HG03571 (cell line): ENCODE measurements at regions not wholly inside any gene's neighbourhood (a gene's known extent, or its start where the extent isn't known, plus 50 kb on each side); places are given as distances from the start of the nearest gene placed in this dataset.
"Not testable (repeated sequence)": the region's sequence is repeated elsewhere in the genome, so short reads cannot be mapped to it uniquely, and the experiment has no call there.

Experiments
- ATAC-seq: cut with Tn5 transposase; IDR thresholded peaks from one replicate; pipeline ENCODE4 v1.9.1; 2021; ENCODE audit not compliant: unreplicated experiment

DNA sequence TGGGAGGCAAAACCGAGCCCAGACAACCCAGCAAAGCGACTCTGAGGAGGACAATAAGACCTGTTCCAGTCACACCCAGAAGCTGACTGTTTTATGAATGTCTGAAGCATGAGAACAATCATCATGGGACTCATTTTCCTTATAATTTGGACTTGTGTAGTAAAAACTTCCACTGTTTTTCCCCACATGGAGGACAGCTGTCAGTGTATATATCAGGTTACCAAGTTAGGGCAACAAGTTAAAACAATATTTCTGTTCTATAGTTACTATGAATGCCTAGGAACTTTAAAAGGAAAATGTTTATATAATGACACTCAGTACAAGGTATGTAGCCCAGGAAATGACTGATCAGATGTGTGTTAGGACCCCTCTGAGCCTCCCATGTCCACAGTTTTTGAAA lies 528.2 kb upstream of the TSPY4 start:
- ATAC-seq: no peak

DNA sequence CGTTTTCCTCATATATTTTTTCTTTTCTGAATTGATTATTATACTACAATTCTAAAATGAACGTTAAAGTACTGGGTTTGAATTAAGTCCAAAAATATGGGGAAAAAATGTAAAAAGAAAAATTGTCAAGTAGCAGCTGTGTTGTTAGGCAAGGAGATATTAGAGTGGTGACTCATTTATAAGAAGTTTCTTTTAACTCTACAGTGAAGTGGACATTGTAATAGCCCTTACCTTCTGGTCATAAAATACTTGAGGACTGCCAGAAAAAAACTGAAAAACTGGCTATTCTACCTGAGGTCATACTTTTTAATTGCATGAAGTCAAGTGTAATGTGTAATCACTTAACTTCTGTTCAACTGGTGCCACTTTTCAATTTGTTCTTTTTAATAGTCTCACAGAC lies 523.1 kb upstream of the TSPY4 start:
- no peak for ATAC-seq

- no peak for ATAC-seq
Observed at GRCh38 chrY:8815616-8816015, 521.6 kb upstream of the TSPY4 start.

DNA sequence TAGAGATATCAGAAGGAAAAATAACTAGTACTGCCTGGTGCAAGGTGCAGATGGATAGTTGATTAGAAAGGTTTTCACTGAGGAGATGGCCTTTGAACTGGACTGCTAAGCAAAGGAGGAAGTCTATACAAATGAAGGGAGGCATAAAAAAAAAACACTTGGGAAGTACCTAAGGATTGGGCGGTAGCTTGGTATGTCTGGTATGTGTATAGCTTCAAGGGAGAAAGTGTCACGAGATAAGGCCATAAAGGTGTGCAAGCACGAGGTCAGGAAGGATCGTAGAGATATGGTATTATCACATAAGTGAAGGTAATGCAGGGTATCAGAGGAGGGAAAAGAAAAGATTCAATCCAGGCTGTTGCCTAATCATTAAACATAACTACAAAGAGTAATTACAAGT lies 517.2 kb upstream of the TSPY4 start:
- no peak for ATAC-seq

GRCh38 chrY:8821106-8821505 lies 516.2 kb upstream of the TSPY4 start:
- no peak for ATAC-seq

DNA sequence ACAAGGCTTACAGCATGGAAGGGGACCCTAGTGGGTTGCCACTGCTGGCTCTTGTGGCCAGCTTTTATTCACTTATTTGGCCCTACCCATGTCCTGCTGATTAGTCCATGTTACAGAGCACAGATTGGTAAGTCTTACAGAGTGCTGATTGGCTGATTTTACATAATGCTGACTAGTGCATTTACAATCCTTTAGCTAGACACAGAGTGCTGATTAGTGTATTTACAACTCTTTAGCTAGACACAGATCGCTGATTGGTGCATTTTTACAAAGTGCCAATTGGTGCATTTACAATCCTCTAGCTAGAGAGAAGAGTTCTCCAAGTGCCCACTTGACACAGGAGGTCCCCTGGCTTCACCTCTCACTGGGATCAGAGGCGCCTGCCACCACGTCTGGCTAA lies 485.0 kb upstream of the TSPY4 start:
- no peak for ATAC-seq

- no peak for ATAC-seq
Observed at GRCh38 chrY:8888371-8888770, 448.9 kb upstream of the TSPY4 start.

DNA sequence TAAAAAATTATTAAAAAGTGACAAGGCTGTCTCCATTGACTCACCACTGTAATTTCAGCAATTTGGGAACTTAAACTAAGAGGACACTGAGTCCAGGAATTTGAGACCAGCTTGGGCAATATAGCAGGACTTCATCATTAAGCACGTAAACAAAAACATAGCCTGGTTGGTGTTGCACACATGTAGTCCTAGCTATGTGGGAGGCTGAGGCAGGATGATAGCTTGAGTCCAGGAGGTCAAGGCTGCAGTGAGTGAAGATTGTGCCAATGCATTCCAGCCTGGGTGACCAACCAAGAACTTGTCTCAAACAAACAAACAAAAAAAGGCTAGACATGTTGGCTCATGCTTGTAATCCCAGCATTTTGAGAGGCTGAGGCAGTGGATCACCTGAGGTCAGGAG lies 439.4 kb upstream of the TSPY4 start:
- no peak for ATAC-seq

DNA sequence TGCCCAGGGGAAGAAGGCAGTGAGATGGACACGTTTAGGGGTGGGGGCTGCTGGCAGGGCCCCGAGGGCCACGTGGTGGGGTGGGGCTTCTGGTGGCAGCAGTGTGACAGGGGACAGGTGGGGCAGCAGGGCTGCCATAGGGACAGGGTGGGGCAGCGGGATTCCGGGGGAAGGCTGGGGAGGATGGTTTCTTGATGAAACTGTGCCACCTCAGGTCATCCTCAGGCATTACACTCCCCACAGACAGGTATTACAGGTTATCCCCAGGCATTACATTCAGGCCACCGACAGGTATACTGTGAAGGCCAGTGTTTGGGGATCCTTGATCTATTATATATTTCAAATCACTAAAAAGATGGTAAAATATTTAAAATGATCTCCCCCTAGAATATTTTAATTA lies 432.1 kb upstream of the TSPY4 start:
- ATAC-seq: no peak

GRCh38 chrY:8922576-8922975 lies 414.7 kb upstream of the TSPY4 start:
- ATAC-seq: not testable (repeated sequence)
